Trophoblast cell (in vitro differentiated cells and primary cell): ENCODE measurements at regions not wholly inside any gene's neighbourhood (a gene's known extent, or its start where the extent isn't known, plus 50 kb on each side); places are given as distances from the start of the nearest gene placed in this dataset.
"Not testable (repeated sequence)": the region's sequence is repeated elsewhere in the genome, so short reads cannot be mapped to it uniquely, and the experiment has no call there.

ENCODE experiments used
- DNase-seq, 2 donors: peaks; one replicate each; pipeline ENCODE4 v3.0.0-alpha.2; 2016
- H2AFZ ChIP-seq: 2 replicates; pipeline ENCODE4 v1.6.1; 2013; ENCODE audit warnings: low read length, moderate library complexity, mild to moderate bottlenecking; ENCODE audit not compliant: insufficient read depth, poor library complexity
- H2AK5ac ChIP-seq: 2 replicates; pipeline ENCODE4 v1.6.1; 2013; ENCODE audit warnings: mild to moderate bottlenecking, low read length
- H2BK120ac ChIP-seq: 2 replicates; pipeline ENCODE4 v1.6.1; 2013; ENCODE audit warnings: low read length, mild to moderate bottlenecking, moderate library complexity; ENCODE audit not compliant: insufficient read depth, poor library complexity
- H2BK12ac ChIP-seq: 2 replicates; pipeline ENCODE4 v1.6.1; 2013; ENCODE audit warnings: mild to moderate bottlenecking, low read length, moderate library complexity
- H2BK5ac ChIP-seq: 2 replicates; pipeline ENCODE4 v1.6.1; 2013; ENCODE audit warnings: low read length, low read depth, moderate library complexity, mild to moderate bottlenecking; ENCODE audit not compliant: poor library complexity
- H3K14ac ChIP-seq: 2 replicates; pipeline ENCODE4 v1.6.1; 2013; ENCODE audit warnings: mild to moderate bottlenecking, low read length
- H3K18ac ChIP-seq: 2 replicates; pipeline ENCODE4 v1.6.1; 2013; ENCODE audit warnings: mild to moderate bottlenecking, low read length
- H3K23ac ChIP-seq: 2 replicates; pipeline ENCODE4 v1.6.1; 2013; ENCODE audit warnings: low read length
- H3K27ac ChIP-seq: 2 replicates; pipeline ENCODE4 v1.5.1; 2013; ENCODE audit warnings: low read depth, mild to moderate bottlenecking, inconsistent platforms, low read length, moderate library complexity
- H3K27me3 ChIP-seq: 2 replicates; pipeline ENCODE4 v1.6.1; 2013; ENCODE audit warnings: inconsistent platforms, mild to moderate bottlenecking, low read length, moderate library complexity; ENCODE audit not compliant: insufficient read depth
- H3K36me3 ChIP-seq, 2 experiments: 1 replicate in 1 of 2; 2 replicates in 1 of 2; pipeline ENCODE4 v1.6.1; 2013; ENCODE audit warnings: low read length in 2 of 2, mild to moderate bottlenecking in 2 of 2, moderate library complexity in 1 of 2; ENCODE audit not compliant: insufficient read depth in 2 of 2, control insufficient read depth in 1 of 2
- H3K4ac ChIP-seq: 2 replicates; pipeline ENCODE4 v1.6.1; 2013; ENCODE audit warnings: low read depth, mild to moderate bottlenecking, low read length, moderate library complexity
- H3K4me1 ChIP-seq, 2 experiments: 1 replicate in 1 of 2; 2 replicates in 1 of 2; pipeline ENCODE4 v1.6.1; 2013; ENCODE audit warnings: low read length in 2 of 2, mild to moderate bottlenecking in 2 of 2, moderate library complexity in 1 of 2; ENCODE audit not compliant: insufficient read depth in 2 of 2, control insufficient read depth in 1 of 2
- H3K4me2 ChIP-seq: 2 replicates; pipeline ENCODE4 v1.6.1; 2013; ENCODE audit warnings: inconsistent platforms, mild to moderate bottlenecking, low read length, moderate library complexity
- H3K4me3 ChIP-seq: 2 replicates; pipeline ENCODE4 v1.5.1; 2013; ENCODE audit warnings: mild to moderate bottlenecking, low read depth, low read length, inconsistent platforms
- H3K79me1 ChIP-seq: one replicate; pipeline ENCODE4 v1.6.1; 2013; ENCODE audit warnings: low read length
- H3K79me2 ChIP-seq: 2 replicates; pipeline ENCODE4 v1.6.1; 2013; ENCODE audit warnings: low read length, mild to moderate bottlenecking; ENCODE audit not compliant: control insufficient read depth, insufficient read depth, poor library complexity
- H3K9ac ChIP-seq: 2 replicates; pipeline ENCODE4 v1.6.1; 2013; ENCODE audit warnings: mild to moderate bottlenecking, low read length
- H3K9me3 ChIP-seq: 2 replicates; pipeline ENCODE4 v1.6.1; 2013; ENCODE audit warnings: low read depth, mild to moderate bottlenecking, control low read depth, inconsistent platforms, low read length; ENCODE audit not compliant: insufficient read depth
- H4K12ac ChIP-seq: 2 replicates; pipeline ENCODE4 v1.6.1; 2013; ENCODE audit warnings: low read depth, mild to moderate bottlenecking, low read length, moderate library complexity
- H4K8ac ChIP-seq: 2 replicates; pipeline ENCODE4 v1.6.1; 2013; ENCODE audit warnings: low read depth, mild to moderate bottlenecking, low read length, moderate library complexity
- H4K91ac ChIP-seq: one replicate; pipeline ENCODE4 v1.6.1; 2013; ENCODE audit warnings: low read depth, mild to moderate bottlenecking, low read length, moderate library complexity
- WGBS: extraction: QIAGEN DNeasy Blood & Tissue Kit; methylation state at CpG from one replicate; pipeline ENCODE4 v1.1.7; 2013; ENCODE audit warnings: missing lambda C conversion rate; ENCODE audit not compliant: insufficient read length, insufficient coverage; ENCODE audit errors: extremely low coverage; 5-methylcytosine and 5-hydroxymethylcytosine counted together

- H3K4me2 ChIP-seq, result no peak overlapping the region
- H3K27ac ChIP-seq, result no peak overlapping the region
- no CpG with 5 or more reads among the region's 7 CpGs for WGBS
- H4K91ac ChIP-seq, result no peak overlapping the region
- no peak overlapping the region for H3K23ac ChIP-seq
- no peak overlapping the region for H2BK5ac ChIP-seq
- no peak overlapping the region for H4K12ac ChIP-seq
- no peak overlapping the region for H2AK5ac ChIP-seq
- H3K4me1 ChIP-seq, result no peaks in the 10 kb centered on the region
- no peak overlapping the region for H3K9ac ChIP-seq
- H3K18ac ChIP-seq, result no peak overlapping the region
- H3K4me3 ChIP-seq, result no peak overlapping the region
- peaks cover 2% of the 10 kb centered on the region for H3K9me3 ChIP-seq
- H3K4ac ChIP-seq, result no peak overlapping the region
- no peak overlapping the region for H4K8ac ChIP-seq
- H3K79me1 ChIP-seq, result no peaks in the 10 kb centered on the region
- H2AFZ ChIP-seq, result no peak overlapping the region
- no peaks in the 10 kb centered on the region for H3K79me2 ChIP-seq
- H3K14ac ChIP-seq, result no peak overlapping the region
- no peak overlapping the region for H2BK120ac ChIP-seq
- H3K27me3 ChIP-seq, result no peaks in the 10 kb centered on the region
- DNase-seq, result no peak
- H2BK12ac ChIP-seq, result no peak overlapping the region
- no peaks in the 10 kb centered on the region for H3K36me3 ChIP-seq
Measured at GRCh38 chr11:25793637-25794036, 538.3 kb upstream of the ANO3 start.

DNA sequence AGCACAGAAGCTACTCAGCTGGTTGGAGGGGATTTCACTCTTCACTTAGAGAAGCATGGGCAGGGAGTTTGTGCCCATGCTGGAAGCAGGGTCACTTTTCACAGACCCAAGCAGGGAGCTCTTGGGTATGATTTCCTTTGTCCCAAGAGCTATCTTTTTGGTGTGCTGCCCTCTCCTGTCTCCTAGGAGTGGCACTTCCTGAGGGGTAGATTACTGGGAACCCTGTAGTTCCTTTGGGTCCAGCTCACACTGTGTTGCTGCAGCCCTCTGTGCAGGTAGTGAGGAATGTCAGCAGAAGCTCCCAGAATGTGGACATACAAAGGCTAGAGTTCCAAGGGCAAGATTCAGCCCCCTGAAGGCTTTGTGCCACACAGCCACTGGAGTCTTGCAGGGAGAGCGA lies 537.1 kb upstream of the ANO3 start:
- H4K12ac ChIP-seq, result no peak overlapping the region
- H3K27me3 ChIP-seq, result no peaks in the 10 kb centered on the region
- H3K36me3 ChIP-seq, result no peaks in the 10 kb centered on the region
- no peak overlapping the region for H4K8ac ChIP-seq
- H3K79me2 ChIP-seq, result no peaks in the 10 kb centered on the region
- no peak overlapping the region for H2BK120ac ChIP-seq
- H3K4me2 ChIP-seq, result no peak overlapping the region
- H3K9ac ChIP-seq, result no peak overlapping the region
- H3K23ac ChIP-seq, result no peak overlapping the region
- no peak overlapping the region for H3K18ac ChIP-seq
- no peak for DNase-seq
- no peak overlapping the region for H2BK12ac ChIP-seq
- WGBS, result no CpG with 5 or more reads among the region's 1 CpG
- no peaks in the 10 kb centered on the region for H3K4me1 ChIP-seq
- H3K79me1 ChIP-seq, result no peaks in the 10 kb centered on the region
- H3K4ac ChIP-seq, result no peak overlapping the region
- no peak overlapping the region for H3K4me3 ChIP-seq
- H3K27ac ChIP-seq, result no peak overlapping the region
- no peak overlapping the region for H2BK5ac ChIP-seq
- H2AFZ ChIP-seq, result no peak overlapping the region
- H3K14ac ChIP-seq, result no peak overlapping the region
- no peak overlapping the region for H4K91ac ChIP-seq
- H3K9me3 ChIP-seq, result peaks cover 2% of the 10 kb centered on the region
- H2AK5ac ChIP-seq, result no peak overlapping the region

GRCh38 chr11:25816411-25816810 lies 515.5 kb upstream of the ANO3 start:
- Histone ChIP-seq H3K14ac (no peak overlapping the region), H3K23ac (no peak overlapping the region), H3K79me2 (no peaks in the 10 kb centered on the region), H4K12ac (no peak overlapping the region), H3K9me3 (no peaks in the 10 kb centered on the region), H4K91ac (no peak overlapping the region), H3K18ac (no peak overlapping the region), H3K36me3 (no peaks in the 10 kb centered on the region), H3K4ac (no peak overlapping the region), H4K8ac (no peak overlapping the region), H2BK120ac (no peak overlapping the region), H2BK5ac (no peak overlapping the region), H3K27me3 (no peaks in the 10 kb centered on the region), H3K9ac (no peak overlapping the region), H3K27ac (no peak overlapping the region), H2AK5ac (no peak overlapping the region), H3K4me3 (no peak overlapping the region), H2AFZ (no peak overlapping the region), H3K4me2 (no peak overlapping the region), H3K4me1 (no peaks in the 10 kb centered on the region), H3K79me1 (no peaks in the 10 kb centered on the region), H2BK12ac (no peak overlapping the region)
- no CpG with 5 or more reads among the region's 3 CpGs for WGBS
- DNase-seq, result no peak

GRCh38 chr11:25824688-25825087 lies 507.2 kb upstream of the ANO3 start:
- H3K9ac ChIP-seq, result no peak overlapping the region
- H4K91ac ChIP-seq, result no peak overlapping the region
- no peaks in the 10 kb centered on the region for H3K79me1 ChIP-seq
- no peaks in the 10 kb centered on the region for H3K36me3 ChIP-seq
- no peak for DNase-seq
- no peak overlapping the region for H3K18ac ChIP-seq
- no peak overlapping the region for H3K4ac ChIP-seq
- H3K14ac ChIP-seq, result no peak overlapping the region
- H3K79me2 ChIP-seq, result no peaks in the 10 kb centered on the region
- no peak overlapping the region for H3K23ac ChIP-seq
- no peak overlapping the region for H2AK5ac ChIP-seq
- H2BK120ac ChIP-seq, result no peak overlapping the region
- H3K4me1 ChIP-seq, result no peaks in the 10 kb centered on the region
- H4K12ac ChIP-seq, result no peak overlapping the region
- no peak overlapping the region for H2AFZ ChIP-seq
- no peak overlapping the region for H3K4me2 ChIP-seq
- no peaks in the 10 kb centered on the region for H3K9me3 ChIP-seq
- no peak overlapping the region for H3K4me3 ChIP-seq
- no peak overlapping the region for H3K27ac ChIP-seq
- no peak overlapping the region for H2BK12ac ChIP-seq
- H4K8ac ChIP-seq, result no peak overlapping the region
- H2BK5ac ChIP-seq, result no peak overlapping the region
- H3K27me3 ChIP-seq, result no peaks in the 10 kb centered on the region

DNA sequence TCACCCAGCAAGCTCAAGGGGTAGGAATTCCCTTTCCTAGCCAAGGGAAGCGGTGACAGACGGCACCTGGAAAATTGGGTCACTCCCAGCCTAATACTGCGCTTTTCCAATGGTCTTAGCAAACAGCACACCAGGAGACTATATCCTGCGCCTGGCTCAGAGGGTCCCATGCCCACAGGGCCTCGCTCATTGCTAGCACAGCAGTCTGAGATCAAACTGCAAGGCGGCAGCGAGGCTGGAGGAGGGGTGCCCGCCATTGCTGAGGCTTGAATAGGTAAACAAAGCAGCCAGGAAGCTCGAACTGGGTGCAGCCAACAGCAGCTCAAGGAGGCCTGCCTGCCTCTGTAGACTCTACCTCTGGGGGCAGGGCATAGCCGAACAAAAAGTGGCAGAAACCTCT lies 500.4 kb upstream of the ANO3 start:
- not testable (repeated sequence) for H3K27me3 ChIP-seq, H2AFZ ChIP-seq, H3K4me1 ChIP-seq, DNase-seq, H3K9ac ChIP-seq, H3K14ac ChIP-seq, H3K79me1 ChIP-seq, H2AK5ac ChIP-seq, H2BK12ac ChIP-seq, H4K12ac ChIP-seq, H3K4me2 ChIP-seq, H3K4ac ChIP-seq, H3K18ac ChIP-seq, H3K79me2 ChIP-seq, H3K4me3 ChIP-seq, H3K23ac ChIP-seq, H3K27ac ChIP-seq, H2BK120ac ChIP-seq, H3K36me3 ChIP-seq, H3K9me3 ChIP-seq, H4K8ac ChIP-seq, H4K91ac ChIP-seq, H2BK5ac ChIP-seq
- no CpG with 5 or more reads among the region's 10 CpGs for WGBS
